Liver (tissue), 8 donors: ENCODE measurements at regions not wholly inside any gene's neighbourhood (a gene's known extent, or its start where the extent isn't known, plus 50 kb on each side); places are given as distances from the start of the nearest gene placed in this dataset.

Source experiments
- DNase-seq: peaks from one replicate; pipeline ENCODE4 v3.0.0-alpha.2; 2017; ENCODE audit warnings: low spot score
- H3K27ac ChIP-seq, 2 donors: one replicate each; pipeline ENCODE4 v1.7.0; 2013; ENCODE audit warnings: inconsistent platforms in 2 of 2, low read length in 2 of 2, control low read depth in 1 of 2, low read depth in 1 of 2, mild to moderate bottlenecking in 1 of 2
- H3K27me3 ChIP-seq, 4 donors: one replicate each; pipeline versions ENCODE4 v1.6.1 to v1.7.0; 2013; ENCODE audit warnings: low read length in 3 of 4, inconsistent platforms in 1 of 4, mild to moderate bottlenecking in 1 of 4, moderate library complexity in 1 of 4; ENCODE audit not compliant: control insufficient read depth in 4 of 4, insufficient read depth in 4 of 4
- H3K36me3 ChIP-seq, 4 donors: one replicate each; pipeline versions ENCODE4 v1.6.1 to v1.7.0; 2013; ENCODE audit warnings: low read length in 3 of 4, mild to moderate bottlenecking in 3 of 4, low read depth in 1 of 4, moderate library complexity in 1 of 4; ENCODE audit not compliant: control insufficient read depth in 4 of 4, insufficient read depth in 3 of 4
- H3K4me1 ChIP-seq, 4 donors: one replicate each; pipeline versions ENCODE4 v1.6.1 to v1.7.0; 2013; ENCODE audit warnings: low read length in 3 of 4, mild to moderate bottlenecking in 3 of 4, moderate library complexity in 1 of 4; ENCODE audit not compliant: control insufficient read depth in 4 of 4, insufficient read depth in 4 of 4
- H3K4me3 ChIP-seq, 3 donors: one replicate each; pipeline versions ENCODE4 v1.6.1 to v1.7.0; 2013; ENCODE audit warnings: low read length in 3 of 3, control low read depth in 1 of 3, low read depth in 1 of 3, mild to moderate bottlenecking in 1 of 3
- H3K9ac ChIP-seq, 2 donors: one replicate each; pipeline ENCODE4 v1.7.0; 2013; ENCODE audit warnings: low read length in 2 of 2, mild to moderate bottlenecking in 2 of 2, moderate library complexity in 2 of 2, control low read depth in 1 of 2, low read depth in 1 of 2
- H3K9me3 ChIP-seq, 4 donors: one replicate each; pipeline versions ENCODE4 v1.6.1 to v1.7.0; 2013; ENCODE audit warnings: low read length in 3 of 4; ENCODE audit not compliant: control insufficient read depth in 4 of 4
- EGR1 ChIP-seq, 2 donors: IDR thresholded peaks; 2 replicates each; pipeline ENCODE4 v1.6.1; 2016 to 2018; ENCODE audit warnings: antibody characterized with exemption in 2 of 2, low read depth in 2 of 2
- FOXA1 ChIP-seq: IDR thresholded peaks from 2 replicates; pipeline ENCODE4 v1.6.1; 2016; ENCODE audit warnings: antibody characterized with exemption
- FOXA2 ChIP-seq: IDR thresholded peaks from 2 replicates; pipeline ENCODE4 v1.6.1; 2016; ENCODE audit warnings: antibody characterized with exemption
- GABPA ChIP-seq, 2 donors: IDR thresholded peaks in 1 of 2; conservative IDR thresholded peaks in 1 of 2; 2 replicates each; pipeline ENCODE4 v1.6.1; 2016; ENCODE audit warnings: antibody characterized with exemption in 2 of 2, mild to moderate bottlenecking in 1 of 2, moderate library complexity in 1 of 2
- HNF4A ChIP-seq, 2 donors: conservative IDR thresholded peaks; 2 replicates each; pipeline ENCODE4 v1.6.1; 2016; ENCODE audit warnings: antibody characterized with exemption in 2 of 2, mild to moderate bottlenecking in 2 of 2
- HNF4G ChIP-seq: IDR thresholded peaks from 2 replicates; pipeline ENCODE4 v1.6.1; 2016; ENCODE audit warnings: antibody characterized with exemption
- JUND ChIP-seq, 2 donors: IDR thresholded peaks; 2 replicates each; pipeline ENCODE4 v1.6.1; 2016; ENCODE audit warnings: antibody characterized with exemption in 2 of 2
- NR2F2 ChIP-seq: IDR thresholded peaks from 2 replicates; pipeline ENCODE4 v1.6.1; 2016; ENCODE audit warnings: antibody characterized with exemption
- RAD21 ChIP-seq, 2 donors: IDR thresholded peaks; 2 replicates each; pipeline ENCODE4 v1.6.1; 2016; ENCODE audit warnings: antibody characterized with exemption in 2 of 2, mild to moderate bottlenecking in 2 of 2
- RXRA ChIP-seq, 2 donors: IDR thresholded peaks; 2 replicates each; pipeline ENCODE4 v1.6.1; 2017 to 2018; ENCODE audit warnings: antibody characterized with exemption in 2 of 2, mild to moderate bottlenecking in 1 of 2
- SP1 ChIP-seq: IDR thresholded peaks from 2 replicates; pipeline ENCODE4 v1.6.1; 2018; ENCODE audit warnings: antibody characterized with exemption, mild to moderate bottlenecking
- TAF1 ChIP-seq: conservative IDR thresholded peaks from 2 replicates; pipeline ENCODE4 v1.6.1; 2016; ENCODE audit warnings: antibody characterized with exemption, mild to moderate bottlenecking
- YY1 ChIP-seq: IDR thresholded peaks from 2 replicates; pipeline ENCODE4 v1.6.1; 2016; ENCODE audit warnings: antibody characterized with exemption, mild to moderate bottlenecking
- WGBS: extraction: QIAGEN DNeasy Blood & Tissue Kit; methylation state at CpG from one replicate; pipeline ENCODE4 v1.1.7; 2013; 5-methylcytosine and 5-hydroxymethylcytosine counted together
- TF ChIP-seq, protein P1 (sequence below): fragments of 150-350 bp; IDR thresholded peaks from 2 replicates; pipeline ENCODE4 v1.5.1; 2017; ENCODE audit warnings: improper control_type of control experiment, low read depth, low read length; ENCODE audit not compliant: missing input control
- TF ChIP-seq, protein P2 (sequence below): IDR thresholded peaks from 2 replicates; pipeline ENCODE4 v1.6.1; 2016; ENCODE audit warnings: antibody characterized with exemption
- TF ChIP-seq, protein P3 (sequence below): IDR thresholded peaks from 2 replicates; pipeline ENCODE4 v1.6.1; 2016; ENCODE audit warnings: antibody characterized with exemption
- TF ChIP-seq, protein P4 (sequence below): IDR thresholded peaks from 2 replicates; pipeline ENCODE4 v1.6.1; 2016; ENCODE audit warnings: antibody characterized with exemption, mild to moderate bottlenecking
- TF ChIP-seq, protein P5 (sequence below): IDR thresholded peaks from 2 replicates; pipeline ENCODE4 v1.6.1; 2016; ENCODE audit warnings: antibody characterized with exemption
- donor health status: healthy.
- donor health status: healthy.
- donor health status: healthy.
- donor health status: healthy.
- donor health status: healthy.

DNA sequence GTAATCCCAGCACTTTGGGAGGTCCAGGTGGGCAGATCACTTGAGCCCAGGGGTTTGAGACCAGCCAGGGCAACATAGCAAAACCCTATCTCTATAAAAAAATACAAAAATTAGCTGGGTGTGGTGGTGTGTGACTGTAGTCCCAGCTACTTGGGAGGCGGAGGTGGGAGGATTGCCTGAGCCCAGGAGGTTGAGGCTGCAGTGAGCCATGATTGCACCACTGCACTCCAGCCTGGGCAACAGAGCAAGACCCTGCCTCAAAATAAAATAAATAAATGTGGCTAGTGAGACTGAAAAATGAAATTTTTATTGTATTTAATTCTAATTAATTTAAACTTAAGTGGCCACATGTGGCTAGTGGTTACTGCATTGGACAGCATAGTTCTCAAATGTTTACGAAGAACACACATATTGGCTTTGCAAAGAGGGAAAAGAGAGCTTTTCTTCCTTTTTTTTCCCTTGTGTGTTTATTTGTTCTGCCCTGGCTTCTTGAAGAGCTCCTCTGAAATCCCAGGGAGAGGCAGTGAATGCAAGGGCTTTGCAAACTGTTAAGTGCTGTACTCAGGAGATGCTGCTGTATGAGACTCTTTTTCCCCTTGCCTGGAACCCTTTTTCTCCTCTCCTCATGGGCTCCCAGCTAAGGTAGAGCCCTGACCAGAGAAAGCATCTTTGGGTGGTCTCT is 59.0 kb upstream of the RPL11 start (continued):
- TF ChIP-seq, protein P1, sequence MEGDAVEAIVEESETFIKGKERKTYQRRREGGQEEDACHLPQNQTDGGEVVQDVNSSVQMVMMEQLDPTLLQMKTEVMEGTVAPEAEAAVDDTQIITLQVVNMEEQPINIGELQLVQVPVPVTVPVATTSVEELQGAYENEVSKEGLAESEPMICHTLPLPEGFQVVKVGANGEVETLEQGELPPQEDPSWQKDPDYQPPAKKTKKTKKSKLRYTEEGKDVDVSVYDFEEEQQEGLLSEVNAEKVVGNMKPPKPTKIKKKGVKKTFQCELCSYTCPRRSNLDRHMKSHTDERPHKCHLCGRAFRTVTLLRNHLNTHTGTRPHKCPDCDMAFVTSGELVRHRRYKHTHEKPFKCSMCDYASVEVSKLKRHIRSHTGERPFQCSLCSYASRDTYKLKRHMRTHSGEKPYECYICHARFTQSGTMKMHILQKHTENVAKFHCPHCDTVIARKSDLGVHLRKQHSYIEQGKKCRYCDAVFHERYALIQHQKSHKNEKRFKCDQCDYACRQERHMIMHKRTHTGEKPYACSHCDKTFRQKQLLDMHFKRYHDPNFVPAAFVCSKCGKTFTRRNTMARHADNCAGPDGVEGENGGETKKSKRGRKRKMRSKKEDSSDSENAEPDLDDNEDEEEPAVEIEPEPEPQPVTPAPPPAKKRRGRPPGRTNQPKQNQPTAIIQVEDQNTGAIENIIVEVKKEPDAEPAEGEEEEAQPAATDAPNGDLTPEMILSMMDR = no peak
- no peak for TF ChIP-seq RAD21 (IDR thresholded peaks at IDR 0.05)
- TF ChIP-seq NR2F2 = no peak
- no peak for TF ChIP-seq EGR1 (IDR thresholded peaks at IDR 0.05; ENCODE audit: low read depth in 2 of 2)
- TF ChIP-seq, protein P2, sequence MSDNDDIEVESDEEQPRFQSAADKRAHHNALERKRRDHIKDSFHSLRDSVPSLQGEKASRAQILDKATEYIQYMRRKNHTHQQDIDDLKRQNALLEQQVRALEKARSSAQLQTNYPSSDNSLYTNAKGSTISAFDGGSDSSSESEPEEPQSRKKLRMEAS = no peak
- no peak for TF ChIP-seq HNF4A (conservative IDR thresholded peaks at IDR 0.05)
- no peak for TF ChIP-seq TAF1
- TF ChIP-seq SP1 = no peak
- TF ChIP-seq JUND (IDR thresholded peaks at IDR 0.05) = no peak
- TF ChIP-seq FOXA1 = no peak
- no peak for TF ChIP-seq RXRA (IDR thresholded peaks at IDR 0.05)

DNA sequence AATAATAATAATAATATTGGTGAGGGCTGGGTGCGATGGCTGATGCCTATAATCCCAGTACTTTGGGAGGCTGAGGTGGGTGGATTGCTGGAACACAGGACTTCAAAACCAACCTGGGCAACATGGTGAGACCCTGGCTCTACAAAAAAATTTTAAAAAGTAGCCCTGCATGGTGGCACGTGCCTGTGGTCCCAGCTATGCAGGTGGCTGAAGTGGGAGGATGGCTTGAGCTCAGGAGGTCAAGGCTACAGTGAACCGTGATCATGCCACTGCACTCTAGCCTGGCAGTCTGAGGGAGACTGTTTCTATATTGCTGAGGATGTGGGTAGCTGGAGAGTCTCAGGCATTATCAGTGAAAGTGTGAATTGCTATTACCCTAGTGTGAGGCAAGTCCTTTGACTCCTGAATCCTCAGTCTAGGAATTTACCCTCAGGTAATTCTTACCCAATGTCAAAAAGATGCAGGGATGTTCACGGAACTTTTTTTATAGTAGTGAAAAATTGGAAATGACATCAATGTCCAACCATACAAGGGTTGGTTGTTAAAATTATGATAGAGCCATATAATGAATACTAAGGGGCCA is 61.8 kb upstream of the RPL11 start:
- H3K36me3 ChIP-seq = no peaks in the 10 kb centered on the region
- no peak for DNase-seq
- H3K27ac ChIP-seq = no peak overlapping the region
- no peaks in the 10 kb centered on the region for H3K9me3 ChIP-seq
- TF ChIP-seq GABPA (IDR thresholded peaks at IDR 0.05 in 1 of 2, conservative IDR thresholded peaks at IDR 0.05 in 1 of 2) (no peak), HNF4A (conservative IDR thresholded peaks at IDR 0.05) (no peak), EGR1 (IDR thresholded peaks at IDR 0.05; ENCODE audit: low read depth in 2 of 2) (no peak), JUND (IDR thresholded peaks at IDR 0.05) (no peak), SP1 (no peak), RAD21 (IDR thresholded peaks at IDR 0.05) (no peak), NR2F2 (no peak), RXRA (IDR thresholded peaks at IDR 0.05) (no peak), YY1 (no peak), TAF1 (no peak), HNF4G (no peak), FOXA1 (no peak), FOXA2 (no peak)
- TF ChIP-seq, protein P1 = no peak
- TF ChIP-seq, protein P3, sequence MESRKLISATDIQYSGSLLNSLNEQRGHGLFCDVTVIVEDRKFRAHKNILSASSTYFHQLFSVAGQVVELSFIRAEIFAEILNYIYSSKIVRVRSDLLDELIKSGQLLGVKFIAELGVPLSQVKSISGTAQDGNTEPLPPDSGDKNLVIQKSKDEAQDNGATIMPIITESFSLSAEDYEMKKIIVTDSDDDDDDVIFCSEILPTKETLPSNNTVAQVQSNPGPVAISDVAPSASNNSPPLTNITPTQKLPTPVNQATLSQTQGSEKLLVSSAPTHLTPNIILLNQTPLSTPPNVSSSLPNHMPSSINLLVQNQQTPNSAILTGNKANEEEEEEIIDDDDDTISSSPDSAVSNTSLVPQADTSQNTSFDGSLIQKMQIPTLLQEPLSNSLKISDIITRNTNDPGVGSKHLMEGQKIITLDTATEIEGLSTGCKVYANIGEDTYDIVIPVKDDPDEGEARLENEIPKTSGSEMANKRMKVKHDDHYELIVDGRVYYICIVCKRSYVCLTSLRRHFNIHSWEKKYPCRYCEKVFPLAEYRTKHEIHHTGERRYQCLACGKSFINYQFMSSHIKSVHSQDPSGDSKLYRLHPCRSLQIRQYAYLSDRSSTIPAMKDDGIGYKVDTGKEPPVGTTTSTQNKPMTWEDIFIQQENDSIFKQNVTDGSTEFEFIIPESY = no peak
- TF ChIP-seq, protein P4, sequence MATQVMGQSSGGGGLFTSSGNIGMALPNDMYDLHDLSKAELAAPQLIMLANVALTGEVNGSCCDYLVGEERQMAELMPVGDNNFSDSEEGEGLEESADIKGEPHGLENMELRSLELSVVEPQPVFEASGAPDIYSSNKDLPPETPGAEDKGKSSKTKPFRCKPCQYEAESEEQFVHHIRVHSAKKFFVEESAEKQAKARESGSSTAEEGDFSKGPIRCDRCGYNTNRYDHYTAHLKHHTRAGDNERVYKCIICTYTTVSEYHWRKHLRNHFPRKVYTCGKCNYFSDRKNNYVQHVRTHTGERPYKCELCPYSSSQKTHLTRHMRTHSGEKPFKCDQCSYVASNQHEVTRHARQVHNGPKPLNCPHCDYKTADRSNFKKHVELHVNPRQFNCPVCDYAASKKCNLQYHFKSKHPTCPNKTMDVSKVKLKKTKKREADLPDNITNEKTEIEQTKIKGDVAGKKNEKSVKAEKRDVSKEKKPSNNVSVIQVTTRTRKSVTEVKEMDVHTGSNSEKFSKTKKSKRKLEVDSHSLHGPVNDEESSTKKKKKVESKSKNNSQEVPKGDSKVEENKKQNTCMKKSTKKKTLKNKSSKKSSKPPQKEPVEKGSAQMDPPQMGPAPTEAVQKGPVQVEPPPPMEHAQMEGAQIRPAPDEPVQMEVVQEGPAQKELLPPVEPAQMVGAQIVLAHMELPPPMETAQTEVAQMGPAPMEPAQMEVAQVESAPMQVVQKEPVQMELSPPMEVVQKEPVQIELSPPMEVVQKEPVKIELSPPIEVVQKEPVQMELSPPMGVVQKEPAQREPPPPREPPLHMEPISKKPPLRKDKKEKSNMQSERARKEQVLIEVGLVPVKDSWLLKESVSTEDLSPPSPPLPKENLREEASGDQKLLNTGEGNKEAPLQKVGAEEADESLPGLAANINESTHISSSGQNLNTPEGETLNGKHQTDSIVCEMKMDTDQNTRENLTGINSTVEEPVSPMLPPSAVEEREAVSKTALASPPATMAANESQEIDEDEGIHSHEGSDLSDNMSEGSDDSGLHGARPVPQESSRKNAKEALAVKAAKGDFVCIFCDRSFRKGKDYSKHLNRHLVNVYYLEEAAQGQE = no peak
- TF ChIP-seq, protein P5, sequence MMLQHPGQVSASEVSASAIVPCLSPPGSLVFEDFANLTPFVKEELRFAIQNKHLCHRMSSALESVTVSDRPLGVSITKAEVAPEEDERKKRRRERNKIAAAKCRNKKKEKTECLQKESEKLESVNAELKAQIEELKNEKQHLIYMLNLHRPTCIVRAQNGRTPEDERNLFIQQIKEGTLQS = no peak
- no peaks in the 10 kb centered on the region for H3K4me1 ChIP-seq
- no peak overlapping the region for H3K9ac ChIP-seq
- no peaks in the 10 kb centered on the region for H3K27me3 ChIP-seq
- no peak overlapping the region for H3K4me3 ChIP-seq
- 81% methylated on average over 4 of the region's 4 CpGs for WGBS
